Globus pallidus (tissue), 1 donor: ENCODE measurements at regions not wholly inside any gene's neighbourhood (a gene's known extent, or its start where the extent isn't known, plus 50 kb on each side); places are given as distances from the start of the nearest gene placed in this dataset.
"Not testable (repeated sequence)": the region's sequence is repeated elsewhere in the genome, so short reads cannot be mapped to it uniquely, and the experiment has no call there.

Experiments used
- DNase-seq: peaks from one replicate; pipeline ENCODE4 v3.0.0-alpha.2; 2015; ENCODE audit warnings: low spot score

- DNase-seq = no peak
Observed at GRCh38 chr2:209162129-209162528, 261.7 kb upstream of the MAP2 start.

GRCh38 chr2:209181984-209182383, 241.9 kb upstream of the MAP2 start:
- no peak for DNase-seq

- not testable (repeated sequence) for DNase-seq
Observed at GRCh38 chr2:209186886-209187285, 237.0 kb upstream of the MAP2 start.

GRCh38 chr2:209189893-209190292, 234.0 kb upstream of the MAP2 start:
- no peak for DNase-seq

GRCh38 chr2:209191139-209191538, 232.7 kb upstream of the MAP2 start:
- DNase-seq = no peak

- DNase-seq = no peak
Observed at GRCh38 chr2:209194717-209195116, 229.1 kb upstream of the MAP2 start.

GRCh38 chr2:209208211-209208610, 215.6 kb upstream of the MAP2 start:
- DNase-seq = peak; percentile 29

- DNase-seq = no peak
Observed at GRCh38 chr2:209209943-209210342, 213.9 kb upstream of the MAP2 start.

- DNase-seq = no peak
Observed at GRCh38 chr2:209230560-209230959, 193.3 kb upstream of the MAP2 start.

- DNase-seq = no peak
Observed at GRCh38 chr2:209236377-209236776, 187.5 kb upstream of the MAP2 start.

- DNase-seq = no peak
Observed at GRCh38 chr2:209238765-209239584, 184.9 kb upstream of the MAP2 start.

GRCh38 chr2:209239585-209239938, 184.3 kb upstream of the MAP2 start:
- DNase-seq = no peak

- DNase-seq = no peak
Observed at GRCh38 chr2:209240204-209240603, 183.6 kb upstream of the MAP2 start.

- DNase-seq = no peak
Observed at GRCh38 chr2:209253544-209253943, 170.3 kb upstream of the MAP2 start.

- no peak for DNase-seq
Observed at GRCh38 chr2:209259767-209260166, 164.1 kb upstream of the MAP2 start.

GRCh38 chr2:209260281-209260680, 163.6 kb upstream of the MAP2 start:
- DNase-seq = no peak

- not testable (repeated sequence) for DNase-seq
Observed at GRCh38 chr2:209261366-209262053, 162.3 kb upstream of the MAP2 start.

- no peak for DNase-seq
Observed at GRCh38 chr2:209269024-209269423, 154.8 kb upstream of the MAP2 start.

GRCh38 chr2:209276000-209276399, 147.8 kb upstream of the MAP2 start:
- no peak for DNase-seq

GRCh38 chr2:209277444-209277843, 146.4 kb upstream of the MAP2 start:
- DNase-seq = no peak

- no peak for DNase-seq
Observed at GRCh38 chr2:209298601-209299000, 125.2 kb upstream of the MAP2 start.

- not testable (repeated sequence) for DNase-seq
Observed at GRCh38 chr2:209299478-209299877, 124.4 kb upstream of the MAP2 start.

GRCh38 chr2:209300766-209301165, 123.1 kb upstream of the MAP2 start:
- not testable (repeated sequence) for DNase-seq

GRCh38 chr2:209305026-209305425, 118.8 kb upstream of the MAP2 start:
- no peak for DNase-seq
